Loucy (cell line): ENCODE measurements at regions not wholly inside any gene's neighbourhood (a gene's known extent, or its start where the extent isn't known, plus 50 kb on each side); places are given as distances from the start of the nearest gene placed in this dataset.

Experiments used
- H2AFZ ChIP-seq: fragments of 200-600 bp; sonication (generic); 2 replicates; pipeline ENCODE4 v1.6.0; 2016; ENCODE audit warnings: antibody characterized with exemption, mild to moderate bottlenecking, low read length, moderate library complexity
- H3F3A ChIP-seq: fragments of 200-600 bp; 2 replicates; pipeline ENCODE4 v1.6.0; 2016; ENCODE audit warnings: antibody characterized with exemption, low read depth, mild to moderate bottlenecking
- H3K27me3 ChIP-seq: fragments of 200-600 bp; sonication (generic); 2 replicates; pipeline ENCODE4 v1.6.1; 2014; ENCODE audit warnings: low read length, mild to moderate bottlenecking; ENCODE audit not compliant: insufficient read depth, poor library complexity, severe bottlenecking
- H3K36me3 ChIP-seq: fragments of 200-600 bp; sonication (generic); 2 replicates; pipeline ENCODE4 v1.6.1; 2016; ENCODE audit warnings: low read length; ENCODE audit not compliant: insufficient read depth
- H3K4me1 ChIP-seq: fragments of 200-600 bp; sonication (generic); 2 replicates; pipeline ENCODE4 v1.5.1; 2014; ENCODE audit warnings: low read length, mild to moderate bottlenecking; ENCODE audit not compliant: insufficient read depth, poor library complexity, severe bottlenecking
- H3K4me2 ChIP-seq: fragments of 200-600 bp; sonication (generic); 2 replicates; pipeline ENCODE4 v1.6.0; 2014; ENCODE audit warnings: antibody characterized with exemption, low read length, low read depth, mild to moderate bottlenecking; ENCODE audit not compliant: poor library complexity, severe bottlenecking
- H3K4me3 ChIP-seq: fragments of 200-600 bp; sonication (generic); 2 replicates; pipeline ENCODE4 v1.5.1; 2014; ENCODE audit warnings: low read length, mild to moderate bottlenecking, mixed read lengths; ENCODE audit not compliant: poor library complexity, severe bottlenecking
- H3K79me2 ChIP-seq: fragments of 200-600 bp; sonication (generic); 2 replicates; pipeline ENCODE4 v1.6.1; 2014; ENCODE audit warnings: low read length; ENCODE audit not compliant: insufficient read depth
- H3K9ac ChIP-seq: fragments of 200-600 bp; sonication (generic); 2 replicates; pipeline ENCODE4 v1.6.0; 2014; ENCODE audit warnings: mild to moderate bottlenecking, low read depth, low read length, moderate library complexity; ENCODE audit not compliant: poor library complexity, severe bottlenecking
- H3K9me2 ChIP-seq: fragments of 200-600 bp; sonication (generic); replicated peaks from 2 replicates; pipeline ENCODE4 v1.6.1; 2016; ENCODE audit warnings: low read depth, low read length, mixed read lengths
- H3K9me3 ChIP-seq: fragments of 200-600 bp; sonication (generic); 2 replicates; pipeline ENCODE4 v1.6.1; 2014; ENCODE audit warnings: mild to moderate bottlenecking, antibody characterized with exemption, low read length, low read depth; ENCODE audit not compliant: insufficient read depth
- H4K20me1 ChIP-seq: fragments of 200-600 bp; sonication (generic); 2 replicates; pipeline ENCODE4 v1.6.0; 2014; ENCODE audit warnings: antibody characterized with exemption, low read length, mild to moderate bottlenecking; ENCODE audit not compliant: insufficient read depth, poor library complexity, severe bottlenecking
- EZH2phosphoT487 ChIP-seq: fragments of 200-600 bp; IDR thresholded peaks from 2 replicates; pipeline ENCODE4 v1.6.1; 2018; ENCODE audit warnings: antibody characterized with exemption, mild to moderate bottlenecking, moderate library complexity, borderline replicate concordance
- TF ChIP-seq, protein P1 (sequence below): fragments of 200-600 bp; sonication (generic); conservative IDR thresholded peaks from 2 replicates; pipeline ENCODE4 v1.5.1; 2014; ENCODE audit warnings: mild to moderate bottlenecking, antibody characterized with exemption, low read length

DNA sequence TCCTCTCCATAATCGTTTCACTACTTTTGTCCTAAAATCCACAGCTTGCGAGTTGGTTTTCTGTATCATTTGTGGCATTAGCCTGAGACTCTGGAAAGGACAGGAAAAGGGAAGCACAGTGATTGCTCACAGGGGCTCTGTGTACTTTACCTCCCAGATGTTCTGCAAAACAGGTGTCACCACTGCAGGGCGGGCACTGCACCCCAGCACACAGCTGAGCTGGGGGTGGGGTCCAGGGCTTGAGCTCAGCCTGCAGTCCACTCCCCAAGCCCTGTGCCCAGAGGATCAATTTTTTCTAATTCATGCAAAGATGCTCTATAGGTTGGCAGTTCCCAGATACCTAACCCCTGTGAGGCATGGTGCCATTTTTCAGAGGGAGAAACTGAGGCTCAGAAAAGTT, 119.4 kb upstream of the GLI2 start:
- Histone ChIP-seq H3K4me2 (no peak overlapping the region), H3K9me2 (no peaks in the 10 kb centered on the region), H2AFZ (no peak overlapping the region), H3K27me3 (no peaks in the 10 kb centered on the region), H3K9me3 (no peaks in the 10 kb centered on the region), H3K79me2 (no peaks in the 10 kb centered on the region), H3F3A (no peaks in the 10 kb centered on the region), H3K9ac (no peak overlapping the region), H4K20me1 (no peaks in the 10 kb centered on the region), H3K36me3 (no peaks in the 10 kb centered on the region), H3K4me3 (no peak overlapping the region), H3K4me1 (no peaks in the 10 kb centered on the region)
- TF ChIP-seq EZH2phosphoT487, result no peak
- TF ChIP-seq, protein P1, sequence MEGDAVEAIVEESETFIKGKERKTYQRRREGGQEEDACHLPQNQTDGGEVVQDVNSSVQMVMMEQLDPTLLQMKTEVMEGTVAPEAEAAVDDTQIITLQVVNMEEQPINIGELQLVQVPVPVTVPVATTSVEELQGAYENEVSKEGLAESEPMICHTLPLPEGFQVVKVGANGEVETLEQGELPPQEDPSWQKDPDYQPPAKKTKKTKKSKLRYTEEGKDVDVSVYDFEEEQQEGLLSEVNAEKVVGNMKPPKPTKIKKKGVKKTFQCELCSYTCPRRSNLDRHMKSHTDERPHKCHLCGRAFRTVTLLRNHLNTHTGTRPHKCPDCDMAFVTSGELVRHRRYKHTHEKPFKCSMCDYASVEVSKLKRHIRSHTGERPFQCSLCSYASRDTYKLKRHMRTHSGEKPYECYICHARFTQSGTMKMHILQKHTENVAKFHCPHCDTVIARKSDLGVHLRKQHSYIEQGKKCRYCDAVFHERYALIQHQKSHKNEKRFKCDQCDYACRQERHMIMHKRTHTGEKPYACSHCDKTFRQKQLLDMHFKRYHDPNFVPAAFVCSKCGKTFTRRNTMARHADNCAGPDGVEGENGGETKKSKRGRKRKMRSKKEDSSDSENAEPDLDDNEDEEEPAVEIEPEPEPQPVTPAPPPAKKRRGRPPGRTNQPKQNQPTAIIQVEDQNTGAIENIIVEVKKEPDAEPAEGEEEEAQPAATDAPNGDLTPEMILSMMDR, result no peak

DNA sequence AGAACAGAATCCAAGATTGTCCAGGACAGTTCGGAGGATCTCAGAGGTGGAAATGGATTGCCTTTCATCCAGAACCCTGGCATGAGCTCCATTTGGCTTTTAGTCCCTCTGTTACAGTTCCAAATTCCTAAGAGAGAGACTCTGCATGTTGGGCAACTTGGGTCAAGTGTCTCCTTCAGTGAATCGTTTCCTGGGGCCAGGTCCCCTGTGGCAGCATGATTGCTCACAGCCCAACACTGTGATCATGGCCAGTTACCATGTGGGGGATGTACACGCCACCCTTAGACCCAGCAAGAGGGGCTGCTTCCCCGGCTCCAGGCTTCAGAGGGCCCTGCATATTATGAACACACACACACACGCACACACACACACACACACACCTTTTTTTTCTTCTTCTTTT, 118.6 kb upstream of the GLI2 start:
- no peaks in the 10 kb centered on the region for H3K9me3 ChIP-seq
- H3K4me3 ChIP-seq, result no peak overlapping the region
- no peaks in the 10 kb centered on the region for H3K36me3 ChIP-seq
- TF ChIP-seq EZH2phosphoT487, result no peak
- TF ChIP-seq, protein P1, result no peak
- H3K4me1 ChIP-seq, result no peaks in the 10 kb centered on the region
- no peaks in the 10 kb centered on the region for H3K79me2 ChIP-seq
- no peaks in the 10 kb centered on the region for H4K20me1 ChIP-seq
- H3K9ac ChIP-seq, result no peak overlapping the region
- H3K27me3 ChIP-seq, result no peaks in the 10 kb centered on the region
- H2AFZ ChIP-seq, result no peak overlapping the region
- H3K9me2 ChIP-seq, result no peaks in the 10 kb centered on the region
- no peak overlapping the region for H3K4me2 ChIP-seq
- no peaks in the 10 kb centered on the region for H3F3A ChIP-seq

DNA sequence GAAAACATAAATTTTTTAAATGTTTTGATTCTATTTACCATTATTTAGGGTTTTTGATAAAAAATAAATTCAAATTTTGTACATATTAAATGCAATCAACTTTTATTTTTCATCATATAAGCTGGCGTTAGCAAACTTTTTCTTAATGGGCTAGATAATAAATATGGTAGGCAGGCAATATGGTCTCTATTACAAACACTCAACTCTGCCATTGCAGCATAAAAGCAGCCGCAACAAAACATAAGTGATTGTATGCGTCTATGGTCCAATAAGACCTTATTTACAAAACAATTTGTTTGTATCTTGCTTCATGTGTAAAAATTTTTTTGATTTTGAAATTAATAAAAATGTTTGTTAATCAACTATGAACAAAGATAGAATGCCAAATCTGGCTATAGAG, 116.8 kb upstream of the GLI2 start:
- H3K4me3 ChIP-seq, result no peak overlapping the region
- no peaks in the 10 kb centered on the region for H3K4me1 ChIP-seq
- TF ChIP-seq EZH2phosphoT487, result no peak
- no peaks in the 10 kb centered on the region for H3K36me3 ChIP-seq
- H3K79me2 ChIP-seq, result no peaks in the 10 kb centered on the region
- H2AFZ ChIP-seq, result no peak overlapping the region
- no peaks in the 10 kb centered on the region for H3K9me2 ChIP-seq
- no peak overlapping the region for H3K4me2 ChIP-seq
- H3K9me3 ChIP-seq, result no peaks in the 10 kb centered on the region
- H3K9ac ChIP-seq, result no peak overlapping the region
- H3F3A ChIP-seq, result no peaks in the 10 kb centered on the region
- H4K20me1 ChIP-seq, result no peaks in the 10 kb centered on the region
- H3K27me3 ChIP-seq, result no peaks in the 10 kb centered on the region

DNA sequence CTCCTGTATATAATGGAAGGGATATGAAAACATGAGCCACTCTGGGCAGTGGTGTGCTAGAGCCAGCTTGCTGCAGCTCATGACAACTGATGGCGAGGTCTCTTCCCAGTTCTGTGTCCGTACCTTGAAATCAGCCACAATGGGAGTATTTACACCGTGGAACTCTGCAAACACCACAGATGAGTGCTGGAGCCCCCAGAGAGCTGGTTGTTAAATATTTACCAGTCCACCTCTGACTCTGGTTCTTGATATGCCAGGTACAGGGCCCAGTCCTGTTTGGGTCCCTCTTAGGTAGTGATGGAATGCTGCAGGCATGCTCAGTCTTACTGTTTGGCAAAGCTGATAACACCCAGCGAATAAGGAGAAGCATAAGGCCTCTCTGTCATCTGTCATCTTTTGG, 116.1 kb upstream of the GLI2 start:
- TF ChIP-seq EZH2phosphoT487, result no peak
- TF ChIP-seq, protein P1, result no peak
- no peaks in the 10 kb centered on the region for H3K36me3 ChIP-seq
- no peaks in the 10 kb centered on the region for H3K9me2 ChIP-seq
- no peaks in the 10 kb centered on the region for H3K9me3 ChIP-seq
- no peak overlapping the region for H2AFZ ChIP-seq
- H3K79me2 ChIP-seq, result no peaks in the 10 kb centered on the region
- H3K4me2 ChIP-seq, result no peak overlapping the region
- no peak overlapping the region for H3K4me3 ChIP-seq
- H4K20me1 ChIP-seq, result no peaks in the 10 kb centered on the region
- H3F3A ChIP-seq, result no peaks in the 10 kb centered on the region
- H3K27me3 ChIP-seq, result no peaks in the 10 kb centered on the region
- no peaks in the 10 kb centered on the region for H3K4me1 ChIP-seq
- H3K9ac ChIP-seq, result no peak overlapping the region
